OCI-LY7 (cell line): ENCODE measurements at regions not wholly inside any gene's neighbourhood (a gene's known extent, or its start where the extent isn't known, plus 50 kb on each side); places are given as distances from the start of the nearest gene placed in this dataset.

Source experiments
- BruUV-seq: library from RNA; stranded (reverse); fragments of 400-500 nt; replicated peaks from 2 replicates; lab custom pipeline; 2021; lab: Mats Ljungman, UMichigan
- CTCF ChIA-PET: fragments of 300-600 bp; sonication (Branson Sonifier 250); formaldehyde crosslinking; loops from one replicate; lab custom pipeline; 2022; ENCODE audit warnings: antibody characterized with exemption; ENCODE audit not compliant: unreplicated experiment; lab: Charles Lee
- POLR2A ChIA-PET: fragments of 300-600 bp; sonication (Branson Sonifier 250); formaldehyde crosslinking; loops from one replicate; lab custom pipeline; 2022; ENCODE audit warnings: antibody characterized with exemption; lab: Charles Lee
- DNase-seq: peaks from one replicate; pipeline ENCODE4 v3.0.0-alpha.2; 2015; ENCODE audit warnings: low spot score
- H2AFZ ChIP-seq: fragments of 200-600 bp; sonication (generic), shearing (Covaris generic); 2 replicates; pipeline ENCODE4 v1.6.1; 2014; ENCODE audit warnings: mild to moderate bottlenecking, antibody characterized with exemption, low read length, moderate library complexity
- H3K27ac ChIP-seq: fragments of 200-600 bp; sonication (generic); 2 replicates; pipeline ENCODE4 v1.5.1; 2014; ENCODE audit warnings: mixed run types, low read depth, mild to moderate bottlenecking, moderate library complexity, low read length, inconsistent platforms; ENCODE audit not compliant: poor library complexity, severe bottlenecking
- H3K36me3 ChIP-seq: fragments of 200-600 bp; sonication (generic); 2 replicates; pipeline ENCODE4 v1.6.1; 2014; ENCODE audit warnings: mild to moderate bottlenecking, antibody characterized with exemption, low read length, moderate library complexity, mixed read lengths; ENCODE audit not compliant: insufficient read depth
- H3K4me1 ChIP-seq: fragments of 200-600 bp; sonication (generic); 2 replicates; pipeline ENCODE4 v1.5.1; 2014; ENCODE audit warnings: mild to moderate bottlenecking, low read length; ENCODE audit not compliant: insufficient read depth, poor library complexity, severe bottlenecking
- H3K4me2 ChIP-seq: fragments of 200-600 bp; sonication (generic); 2 replicates; pipeline ENCODE4 v1.6.1; 2014; ENCODE audit warnings: mild to moderate bottlenecking, low read length
- H3K4me3 ChIP-seq: fragments of 200-600 bp; sonication (generic); 2 replicates; pipeline ENCODE4 v1.5.1; 2014; ENCODE audit warnings: mild to moderate bottlenecking, low read depth, low read length; ENCODE audit not compliant: poor library complexity, severe bottlenecking
- H3K79me2 ChIP-seq: fragments of 200-600 bp; sonication (generic); 2 replicates; pipeline ENCODE4 v1.6.1; 2016; ENCODE audit warnings: low read depth, mild to moderate bottlenecking, low read length, moderate library complexity, mixed read lengths; ENCODE audit not compliant: insufficient read depth
- H3K9me2 ChIP-seq: fragments of 200-600 bp; sonication (generic); 2 replicates; pipeline ENCODE4 v1.6.1; 2016; ENCODE audit warnings: mild to moderate bottlenecking, low read length, mixed read lengths; ENCODE audit not compliant: insufficient read depth
- H3K9me3 ChIP-seq: fragments of 200-600 bp; sonication (generic); 2 replicates; pipeline ENCODE4 v1.6.1; 2014; ENCODE audit warnings: mild to moderate bottlenecking, mixed run types, low read length, mixed read lengths
- H4K20me1 ChIP-seq: fragments of 200-600 bp; sonication (generic); 2 replicates; pipeline ENCODE4 v1.6.1; 2014; ENCODE audit warnings: mild to moderate bottlenecking, antibody characterized with exemption, low read length, moderate library complexity, mixed read lengths; ENCODE audit not compliant: insufficient read depth
- EZH2phosphoT487 ChIP-seq: fragments of 200-600 bp; sonication (generic); IDR thresholded peaks from 2 replicates; pipeline ENCODE4 v1.6.1; 2018; ENCODE audit warnings: low read depth, borderline replicate concordance, mild to moderate bottlenecking, mixed run types, antibody characterized with exemption, low read length, moderate library complexity, mixed read lengths
- intact Hi-C: fragments of 100-400 bp; cut with micrococcal nuclease; formaldehyde crosslinking; loops from one replicate; pipeline ENCODE4 v1.10.0; 2022; ENCODE audit not compliant: unreplicated experiment
- TF ChIP-seq, protein P1 (sequence below): fragments of 200-600 bp; sonication (generic); conservative IDR thresholded peaks from 2 replicates; pipeline ENCODE4 v1.5.1; 2014; ENCODE audit warnings: mild to moderate bottlenecking, antibody characterized with exemption, low read length, moderate library complexity, mixed read lengths

- no peaks in the 10 kb centered on the region for H3K9me2 ChIP-seq
- no TSS peak for BruUV-seq
Observed at GRCh38 chr5:6108540-6108848, 269.9 kb downstream of the MED10 start.

DNA sequence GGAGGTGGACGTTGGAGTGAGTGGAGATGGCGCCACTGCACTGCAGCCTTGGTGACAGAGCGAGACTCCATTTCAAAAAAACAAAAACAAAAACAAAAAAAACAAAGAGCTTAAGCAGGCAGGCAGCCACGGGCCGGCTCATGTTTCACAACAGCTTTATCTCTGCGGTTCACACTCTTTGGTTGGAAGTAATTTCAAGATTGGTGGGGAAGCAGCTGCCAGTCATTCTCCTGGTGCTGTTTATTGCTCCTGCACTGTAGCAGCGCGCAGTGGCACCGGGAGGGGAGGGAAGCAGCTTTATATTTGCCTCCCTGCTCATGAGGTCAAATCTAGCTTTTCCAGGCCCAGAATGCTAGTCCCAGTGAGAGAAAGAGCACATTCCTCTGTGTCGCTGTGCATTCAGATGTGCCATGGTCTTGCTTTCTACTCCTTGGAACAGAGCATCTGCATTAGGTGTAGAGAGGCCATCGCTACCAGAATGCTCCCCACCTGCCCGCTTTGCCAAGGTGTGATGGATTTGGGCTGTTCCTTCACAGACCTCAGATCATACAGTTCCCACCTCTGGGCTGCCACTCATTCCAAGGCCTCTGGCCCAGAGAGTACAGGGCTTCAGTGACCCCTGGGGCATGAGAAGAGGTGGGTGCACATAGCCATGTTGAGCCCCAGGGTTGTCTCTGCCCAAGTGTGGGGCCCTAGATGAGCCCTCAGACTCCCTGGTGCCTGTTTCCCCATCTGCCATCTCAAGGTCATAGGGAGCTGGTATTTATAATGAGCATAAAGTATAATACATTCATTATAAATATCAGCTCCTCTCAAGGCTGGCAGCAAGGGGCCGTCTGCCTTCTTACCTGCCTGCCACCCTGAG lies 270.4 kb downstream of the MED10 start:
- H3K36me3 ChIP-seq: no peaks in the 10 kb centered on the region
- DNase-seq: no peak
- no peaks in the 10 kb centered on the region for H3K9me2 ChIP-seq
- H3K9me3 ChIP-seq: no peaks in the 10 kb centered on the region
- no peak overlapping the region for H2AFZ ChIP-seq
- no peaks in the 10 kb centered on the region for H4K20me1 ChIP-seq
- CTCF ChIA-PET: no interaction called here
- peaks cover 11% of the 10 kb centered on the region for H3K4me1 ChIP-seq
- no peak overlapping the region for H3K27ac ChIP-seq
- H3K4me3 ChIP-seq: no peak overlapping the region
- TF ChIP-seq, protein P1, sequence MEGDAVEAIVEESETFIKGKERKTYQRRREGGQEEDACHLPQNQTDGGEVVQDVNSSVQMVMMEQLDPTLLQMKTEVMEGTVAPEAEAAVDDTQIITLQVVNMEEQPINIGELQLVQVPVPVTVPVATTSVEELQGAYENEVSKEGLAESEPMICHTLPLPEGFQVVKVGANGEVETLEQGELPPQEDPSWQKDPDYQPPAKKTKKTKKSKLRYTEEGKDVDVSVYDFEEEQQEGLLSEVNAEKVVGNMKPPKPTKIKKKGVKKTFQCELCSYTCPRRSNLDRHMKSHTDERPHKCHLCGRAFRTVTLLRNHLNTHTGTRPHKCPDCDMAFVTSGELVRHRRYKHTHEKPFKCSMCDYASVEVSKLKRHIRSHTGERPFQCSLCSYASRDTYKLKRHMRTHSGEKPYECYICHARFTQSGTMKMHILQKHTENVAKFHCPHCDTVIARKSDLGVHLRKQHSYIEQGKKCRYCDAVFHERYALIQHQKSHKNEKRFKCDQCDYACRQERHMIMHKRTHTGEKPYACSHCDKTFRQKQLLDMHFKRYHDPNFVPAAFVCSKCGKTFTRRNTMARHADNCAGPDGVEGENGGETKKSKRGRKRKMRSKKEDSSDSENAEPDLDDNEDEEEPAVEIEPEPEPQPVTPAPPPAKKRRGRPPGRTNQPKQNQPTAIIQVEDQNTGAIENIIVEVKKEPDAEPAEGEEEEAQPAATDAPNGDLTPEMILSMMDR: no peak
- TF ChIP-seq EZH2phosphoT487: no peak
- no peaks in the 10 kb centered on the region for H3K79me2 ChIP-seq
- POLR2A ChIA-PET: no interaction called here
- no peak overlapping the region for H3K4me2 ChIP-seq
- intact Hi-C loops: no loop called here
- no TSS peak for BruUV-seq

More at GRCh38 chr5:6108540-6108848, 269.9 kb downstream of the MED10 start:
- no peak overlapping the region for H3K4me3 ChIP-seq
- no peak for TF ChIP-seq EZH2phosphoT487
- TF ChIP-seq, protein P1: no peak
- intact Hi-C loops: no loop called here
- H4K20me1 ChIP-seq: no peaks in the 10 kb centered on the region
- ChIA-PET CTCF (no interaction called here), POLR2A (no interaction called here)
- no peak for DNase-seq
- H3K36me3 ChIP-seq: no peaks in the 10 kb centered on the region
- H3K79me2 ChIP-seq: no peaks in the 10 kb centered on the region
- H3K27ac ChIP-seq: no peak overlapping the region
- peaks cover 11% of the 10 kb centered on the region for H3K4me1 ChIP-seq
- H2AFZ ChIP-seq: no peak overlapping the region
- H3K9me3 ChIP-seq: no peaks in the 10 kb centered on the region
- no peak overlapping the region for H3K4me2 ChIP-seq

DNA sequence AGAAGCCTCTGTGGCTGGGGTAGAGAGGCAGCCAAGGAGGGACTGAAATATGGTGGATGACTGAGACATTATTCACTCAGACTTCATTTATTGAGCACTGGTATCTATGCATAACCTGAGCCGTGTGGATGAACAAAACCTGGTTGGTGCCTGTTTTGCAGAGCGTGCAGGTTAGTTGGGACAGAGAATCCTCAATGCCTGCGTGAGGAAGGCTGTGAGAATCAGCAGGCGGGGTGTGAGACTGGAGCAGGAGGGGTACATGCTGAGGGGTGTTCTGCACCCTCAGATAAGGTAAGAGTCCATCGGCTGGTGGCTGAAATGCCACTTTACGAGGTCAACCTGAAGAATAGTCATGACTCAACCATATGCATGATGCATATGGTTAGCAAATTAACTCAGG lies 271.6 kb downstream of the MED10 start:
- no peak overlapping the region for H3K4me2 ChIP-seq
- no peak for DNase-seq
- no peaks in the 10 kb centered on the region for H4K20me1 ChIP-seq
- H3K9me2 ChIP-seq: no peaks in the 10 kb centered on the region
- H3K4me3 ChIP-seq: no peak overlapping the region
- H3K4me1 ChIP-seq: peaks cover 11% of the 10 kb centered on the region
- no peak overlapping the region for H3K27ac ChIP-seq
- POLR2A ChIA-PET: interaction anchor here (0.6 kb wide), 1 partner anchor 1166 kb away, joined by 4 read pairs; no protein-coding TSS in a partner anchor
- intact Hi-C loops: no loop called here
- no peaks in the 10 kb centered on the region for H3K36me3 ChIP-seq
- H3K79me2 ChIP-seq: no peaks in the 10 kb centered on the region
- no peak overlapping the region for H2AFZ ChIP-seq
- CTCF ChIA-PET: no interaction called here
- BruUV-seq: no TSS peak
- TF ChIP-seq EZH2phosphoT487: no peak
- TF ChIP-seq, protein P1: no peak
- H3K9me3 ChIP-seq: no peaks in the 10 kb centered on the region
